ENCODE measurements at regions not wholly inside any gene's neighbourhood (a gene's known extent, or its start where the extent isn't known, plus 50 kb on each side); places are given as distances from the start of the nearest gene placed in this dataset.
A peak's percentile ranks its signal among the peaks of the same experiment; 100 is the strongest.

GRCh38 chr4:43316813-43317212 is 424.3 kb downstream of the GRXCR1 start:
- DNase-seq (ENCODE audit: low read depth) = no peak
- no peak for TF ChIP-seq CTCF (conservative IDR thresholded peaks at IDR 0.05; ENCODE audit: low read depth, low read length)
- no peak overlapping the region for H3K4me3 ChIP-seq (ENCODE audit: low read depth, low read length)

GRCh38 chr4:43325220-43325967 is 432.9 kb downstream of the GRXCR1 start:
- DNase-seq (ENCODE audit: low read depth) = no peak
- TF ChIP-seq CTCF (conservative IDR thresholded peaks at IDR 0.05; ENCODE audit: low read depth, low read length) = no peak
- H3K4me3 ChIP-seq (ENCODE audit: low read depth, low read length) = no peak overlapping the region

- no peak for DNase-seq (ENCODE audit: low read depth)
- no peak for TF ChIP-seq CTCF (conservative IDR thresholded peaks at IDR 0.05; ENCODE audit: low read depth, low read length)
- H3K4me3 ChIP-seq (ENCODE audit: low read depth, low read length) = no peak overlapping the region
Measured at GRCh38 chr4:43330288-43330687, 437.8 kb downstream of the GRXCR1 start.

GRCh38 chr4:43331226-43332051 is 438.9 kb downstream of the GRXCR1 start:
- TF ChIP-seq CTCF (conservative IDR thresholded peaks at IDR 0.05; ENCODE audit: low read depth, low read length) = no peak
- peak; percentile 18 for DNase-seq (ENCODE audit: low read depth)
- no peak overlapping the region for H3K4me3 ChIP-seq (ENCODE audit: low read depth, low read length)

GRCh38 chr4:43332052-43332425 is 439.5 kb downstream of the GRXCR1 start:
- no peak for TF ChIP-seq CTCF (conservative IDR thresholded peaks at IDR 0.05; ENCODE audit: low read depth, low read length)
- no peak for DNase-seq (ENCODE audit: low read depth)
- H3K4me3 ChIP-seq (ENCODE audit: low read depth, low read length) = no peak overlapping the region

GRCh38 chr4:43337707-43338106 is 445.2 kb downstream of the GRXCR1 start:
- no peak overlapping the region for H3K4me3 ChIP-seq (ENCODE audit: low read depth, low read length)
- no peak for TF ChIP-seq CTCF (conservative IDR thresholded peaks at IDR 0.05; ENCODE audit: low read depth, low read length)
- DNase-seq (ENCODE audit: low read depth) = no peak

All from epithelial cell of proximal tubule (primary cell).